NCI-H774 (cell line): ENCODE measurements at regions not wholly inside any gene's neighbourhood (a gene's known extent, or its start where the extent isn't known, plus 50 kb on each side); places are given as distances from the start of the nearest gene placed in this dataset.
"Not testable (repeated sequence)": the region's sequence is repeated elsewhere in the genome, so short reads cannot be mapped to it uniquely, and the experiment has no call there.

Experiments
- DNase-seq: peaks from one replicate; lab custom pipeline; 2025; lab: John Stamatoyannopoulos, UW

GRCh38 chr16:88321635-88322499 is 60.9 kb upstream of the ZNF469 start:
- DNase-seq: no peak

DNA sequence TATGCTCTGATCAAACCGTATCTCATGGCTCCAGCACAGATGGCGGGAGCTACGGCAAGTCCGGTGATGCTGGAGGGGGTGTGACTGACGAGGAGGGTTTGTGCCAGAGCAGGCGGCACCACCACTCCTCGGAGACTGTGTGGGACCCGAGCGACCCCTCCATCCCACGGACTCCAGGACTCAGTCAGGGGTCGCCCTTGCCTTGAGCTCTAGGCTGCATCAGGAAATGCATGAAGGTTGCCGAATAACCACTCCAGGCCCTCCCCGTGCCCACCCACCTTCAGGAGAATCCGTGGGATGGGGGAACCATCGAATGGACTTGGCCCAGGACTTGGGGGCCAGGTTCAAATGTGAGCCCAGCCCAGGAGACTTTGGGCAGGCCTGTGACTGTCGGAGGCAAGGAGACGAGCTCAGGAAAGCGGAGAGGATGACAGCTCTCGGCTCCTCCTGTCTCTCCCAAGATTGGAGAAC is 60.2 kb upstream of the ZNF469 start:
- DNase-seq: no peak

DNA sequence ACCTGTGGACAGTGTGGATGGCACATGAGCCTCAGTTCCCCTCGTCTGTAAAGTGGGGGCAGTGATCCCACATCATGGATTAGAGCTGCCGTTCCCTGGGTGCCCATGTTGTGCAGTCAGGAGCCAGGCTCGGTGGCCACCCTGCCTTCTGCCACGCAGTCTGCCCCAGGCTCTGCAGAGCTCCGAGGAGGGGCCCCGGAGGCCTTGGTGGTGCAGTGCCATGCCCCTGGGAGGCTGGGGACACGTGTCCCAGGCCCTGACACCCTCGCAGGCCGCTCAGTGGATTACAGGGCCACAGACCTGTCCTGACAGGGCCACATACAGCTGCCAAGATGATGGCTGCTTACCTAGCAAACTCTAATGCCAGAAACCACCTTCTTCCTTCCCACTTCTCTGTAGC is 59.7 kb upstream of the ZNF469 start:
- no peak for DNase-seq

- no peak for DNase-seq
Observed at GRCh38 chr16:88323546-88324330, 59.0 kb upstream of the ZNF469 start.

GRCh38 chr16:88325087-88325750 is 57.5 kb upstream of the ZNF469 start:
- DNase-seq: no peak

DNA sequence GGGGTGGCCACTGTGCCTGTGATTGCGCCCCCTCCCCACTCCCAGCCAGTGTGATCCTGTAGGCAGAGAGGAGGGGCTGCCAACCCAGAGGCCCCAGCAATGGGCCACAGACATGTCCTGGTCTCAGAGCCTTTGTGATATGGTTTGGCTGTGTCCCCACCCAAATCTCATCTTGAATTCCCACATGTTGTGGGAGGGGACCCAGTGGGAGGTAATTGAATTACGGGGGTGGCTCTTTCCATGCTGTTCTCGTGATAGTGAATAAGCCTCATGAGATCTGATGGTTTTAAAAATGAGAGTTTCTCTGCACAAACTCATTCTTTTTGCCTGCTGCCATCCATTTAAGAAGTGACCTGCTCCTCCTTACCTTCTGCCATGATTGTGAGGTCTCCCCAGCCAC is 56.8 kb upstream of the ZNF469 start:
- no peak for DNase-seq

GRCh38 chr16:88326611-88327485 is 55.9 kb upstream of the ZNF469 start:
- DNase-seq: no peak

GRCh38 chr16:88327561-88328312 is 55.0 kb upstream of the ZNF469 start:
- no peak for DNase-seq

GRCh38 chr16:88328313-88328980 is 54.3 kb upstream of the ZNF469 start:
- no peak for DNase-seq

DNA sequence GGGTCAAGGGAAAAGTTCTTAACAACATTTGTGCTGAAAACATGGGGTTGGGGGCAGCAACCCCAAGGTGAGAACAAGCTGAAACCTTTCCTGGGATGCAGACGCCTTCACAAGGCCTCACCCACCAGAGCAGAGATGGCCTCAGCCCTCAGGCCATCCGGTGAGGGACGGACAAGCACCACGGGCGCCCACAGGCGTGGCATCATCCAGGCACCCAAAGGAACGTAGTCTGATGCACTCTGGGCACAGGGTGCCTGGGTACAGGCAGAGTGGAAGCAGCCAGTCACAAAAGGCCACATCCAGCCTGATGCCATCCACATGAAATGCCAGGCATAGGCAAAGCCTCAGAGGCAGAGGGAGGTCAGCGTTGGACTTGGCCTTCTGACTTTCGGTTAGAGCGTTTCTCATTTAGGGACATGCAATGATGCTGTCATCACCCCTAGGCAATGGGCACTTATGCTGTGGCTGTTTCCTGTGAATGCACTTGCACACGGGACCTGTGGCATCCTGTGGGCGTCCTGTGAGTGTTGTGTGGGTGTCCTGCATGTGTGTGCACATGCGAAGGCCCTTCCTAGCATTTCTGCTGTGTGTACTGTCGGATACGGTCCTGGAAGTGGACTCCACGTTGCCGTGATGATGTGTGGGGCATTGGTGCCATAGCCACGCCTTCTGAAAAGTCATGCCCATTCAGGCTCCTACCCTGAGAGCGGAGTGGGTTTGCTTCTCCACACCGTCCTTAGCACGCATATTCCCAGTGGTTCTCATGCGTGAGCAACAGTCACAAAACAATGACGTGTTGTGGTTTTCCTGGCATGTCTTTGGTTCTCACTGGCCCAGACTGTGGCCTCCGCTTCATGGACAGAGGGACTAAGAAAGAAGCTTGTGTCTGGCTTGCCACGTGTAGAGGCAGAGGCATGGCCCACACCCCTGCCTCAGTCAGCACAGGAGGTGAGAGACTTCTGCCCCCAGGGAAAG is 52.7 kb upstream of the ZNF469 start:
- DNase-seq: no peak

DNA sequence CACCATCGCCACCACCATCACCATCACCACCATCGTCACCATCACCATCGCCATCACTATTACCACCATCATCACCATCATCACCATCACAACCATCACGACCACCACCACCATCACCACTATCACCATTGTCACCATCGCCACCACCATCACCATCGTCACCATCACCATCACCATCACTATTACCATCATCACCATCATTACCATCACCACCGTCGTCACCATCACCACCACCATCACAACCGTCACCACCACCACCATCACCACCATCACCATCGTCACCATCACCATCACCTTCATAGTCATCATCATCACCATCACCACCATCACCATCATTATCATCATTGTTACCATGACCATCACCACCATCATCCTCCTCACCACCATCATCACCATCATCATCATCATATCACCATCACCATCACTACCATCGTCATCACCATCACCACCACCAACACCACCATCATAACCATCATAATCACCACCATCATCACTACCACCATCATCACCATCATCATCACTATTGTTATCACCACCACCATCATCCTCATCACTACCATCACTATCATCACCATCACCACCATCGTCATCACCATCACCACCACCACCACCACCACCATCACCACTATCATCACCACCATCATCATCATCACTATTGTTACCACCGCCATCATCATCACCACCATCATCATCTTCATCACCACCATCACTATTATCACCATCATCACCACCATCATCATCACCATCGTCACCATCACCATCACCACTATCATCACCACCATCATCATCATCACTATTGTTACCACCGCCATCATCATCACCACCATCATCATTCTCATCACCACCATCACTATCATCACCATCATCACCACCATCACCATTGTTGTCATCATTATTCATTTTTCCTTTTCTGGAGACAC is 51.5 kb upstream of the ZNF469 start:
- DNase-seq: no peak

DNA sequence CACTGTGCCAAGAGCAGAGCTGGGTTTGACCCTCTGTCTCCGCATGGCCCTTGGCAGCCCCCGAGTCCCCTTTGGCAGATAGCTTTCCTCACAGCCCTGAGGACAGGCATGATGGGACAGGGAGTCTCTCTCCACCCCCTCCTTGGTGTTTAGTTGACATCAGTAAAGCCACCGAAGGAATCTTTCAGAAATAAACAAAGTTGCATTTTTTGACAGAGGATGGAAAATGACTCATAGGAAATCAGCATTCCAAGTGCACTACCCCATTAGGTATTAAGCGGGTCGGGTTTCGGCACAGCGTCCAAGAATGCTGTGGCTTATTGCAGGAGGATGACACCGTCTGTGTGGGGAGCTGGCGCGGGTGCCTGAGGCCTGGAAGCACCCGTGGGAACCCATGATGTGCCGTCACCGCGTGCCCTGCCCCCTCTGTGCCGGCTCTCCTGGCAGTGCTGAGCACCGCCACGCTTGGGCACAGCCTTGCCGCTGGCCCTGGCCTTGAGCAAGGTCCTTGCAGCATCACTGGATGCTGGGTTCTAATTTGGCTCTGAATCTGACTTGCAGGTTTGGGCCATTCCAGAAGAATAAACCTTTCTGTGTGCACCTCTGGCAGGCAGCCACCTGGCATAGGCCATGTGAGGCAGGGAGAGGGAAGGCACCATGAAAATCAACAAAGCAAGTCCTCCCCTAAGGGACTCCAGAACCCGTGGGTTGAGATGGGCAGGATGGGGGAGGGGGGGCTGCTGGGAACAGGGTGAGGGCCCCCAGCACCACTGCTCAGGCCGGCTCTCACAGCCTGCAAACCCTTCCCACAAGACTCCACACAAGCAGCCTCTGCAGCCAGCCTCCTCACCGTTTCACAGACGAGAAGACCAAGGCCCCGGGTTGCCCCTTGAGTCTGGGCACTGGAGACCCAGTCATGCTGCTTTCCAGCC is 50.5 kb upstream of the ZNF469 start:
- DNase-seq: no peak

DNA sequence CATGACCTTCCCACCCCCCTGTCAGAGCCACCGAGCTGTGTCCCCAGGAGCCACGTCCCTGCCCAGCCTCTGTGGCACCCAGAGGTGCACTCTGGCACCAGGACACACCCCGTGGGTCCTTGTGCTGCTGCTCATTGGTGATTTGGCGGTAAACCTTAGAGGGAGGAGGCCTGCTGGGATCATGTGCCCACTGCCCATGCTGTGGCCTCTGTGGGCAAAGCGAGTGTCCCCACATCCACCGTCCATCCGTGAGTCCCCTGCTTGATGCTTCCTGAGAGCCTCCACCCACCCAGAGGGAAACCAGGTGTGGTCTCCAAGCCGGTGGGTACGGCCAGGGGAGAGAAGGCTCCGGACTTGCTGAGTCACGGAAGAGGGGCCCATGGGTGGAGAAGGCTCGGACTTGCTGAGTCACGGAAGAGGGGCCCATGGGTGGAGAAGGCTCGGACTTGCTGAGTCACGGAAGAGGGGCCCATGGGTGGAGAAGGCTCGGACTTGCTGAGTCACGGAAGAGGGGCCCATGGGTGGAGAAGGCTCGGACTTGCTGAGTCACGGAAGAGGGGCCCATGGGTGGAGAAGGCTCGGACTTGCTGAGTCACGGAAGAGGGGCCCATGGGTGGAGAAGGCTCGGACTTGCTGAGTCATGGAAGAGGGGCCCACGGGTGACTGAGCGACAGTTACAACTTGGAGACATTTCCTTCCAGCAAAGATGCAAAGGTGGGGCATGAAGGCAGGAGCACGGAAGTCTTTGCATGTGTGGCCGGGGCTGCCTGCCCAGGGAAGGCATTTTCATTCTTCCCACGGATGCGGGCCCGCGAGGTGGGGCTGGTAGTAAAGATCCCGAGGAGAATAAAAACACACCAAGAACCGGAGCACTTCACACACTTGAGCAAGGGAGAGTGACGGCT is 49.6 kb upstream of the ZNF469 start:
- DNase-seq: not testable (repeated sequence)
